GM23248 (cell line): ENCODE measurements at regions not wholly inside any gene's neighbourhood (a gene's known extent, or its start where the extent isn't known, plus 50 kb on each side); places are given as distances from the start of the nearest gene placed in this dataset.

Source experiments
- EZH2 ChIP-seq: fragments of 200-600 bp; sonication (generic); IDR thresholded peaks from 2 replicates; pipeline ENCODE4 v1.6.1; 2018; ENCODE audit warnings: antibody characterized with exemption, mild to moderate bottlenecking; ENCODE audit not compliant: insufficient read depth, poor library complexity, severe bottlenecking
- EZH2phosphoT487 ChIP-seq: fragments of 200-600 bp; sonication (generic); IDR thresholded peaks from 2 replicates; pipeline ENCODE4 v1.6.1; 2018; ENCODE audit warnings: antibody characterized with exemption, moderate library complexity, mild to moderate bottlenecking, low read depth; ENCODE audit not compliant: insufficient read depth

DNA sequence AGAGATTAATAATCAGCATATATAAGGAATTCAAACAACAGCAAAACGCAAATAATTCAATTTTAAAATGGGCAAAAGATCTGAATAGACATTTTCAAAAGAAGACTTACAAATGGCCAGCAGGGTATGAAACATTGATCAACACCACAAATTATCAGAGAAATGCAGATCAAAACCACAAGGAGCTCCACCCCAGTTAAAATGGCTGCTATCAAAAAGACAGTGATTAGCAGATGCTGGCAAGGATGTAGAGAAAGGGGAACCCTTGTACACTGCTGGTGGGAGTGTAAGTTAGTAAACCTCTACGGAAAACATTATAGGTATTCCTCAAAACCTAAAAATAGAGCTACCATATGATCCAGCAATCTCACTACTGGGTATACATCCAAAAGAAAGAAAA is 128.0 kb upstream of the CACUL1 start:
- no peak for TF ChIP-seq EZH2phosphoT487
- TF ChIP-seq EZH2 = no peak
